ENCODE measurements at regions not wholly inside any gene's neighbourhood (a gene's known extent, or its start where the extent isn't known, plus 50 kb on each side); places are given as distances from the start of the nearest gene placed in this dataset.

DNA sequence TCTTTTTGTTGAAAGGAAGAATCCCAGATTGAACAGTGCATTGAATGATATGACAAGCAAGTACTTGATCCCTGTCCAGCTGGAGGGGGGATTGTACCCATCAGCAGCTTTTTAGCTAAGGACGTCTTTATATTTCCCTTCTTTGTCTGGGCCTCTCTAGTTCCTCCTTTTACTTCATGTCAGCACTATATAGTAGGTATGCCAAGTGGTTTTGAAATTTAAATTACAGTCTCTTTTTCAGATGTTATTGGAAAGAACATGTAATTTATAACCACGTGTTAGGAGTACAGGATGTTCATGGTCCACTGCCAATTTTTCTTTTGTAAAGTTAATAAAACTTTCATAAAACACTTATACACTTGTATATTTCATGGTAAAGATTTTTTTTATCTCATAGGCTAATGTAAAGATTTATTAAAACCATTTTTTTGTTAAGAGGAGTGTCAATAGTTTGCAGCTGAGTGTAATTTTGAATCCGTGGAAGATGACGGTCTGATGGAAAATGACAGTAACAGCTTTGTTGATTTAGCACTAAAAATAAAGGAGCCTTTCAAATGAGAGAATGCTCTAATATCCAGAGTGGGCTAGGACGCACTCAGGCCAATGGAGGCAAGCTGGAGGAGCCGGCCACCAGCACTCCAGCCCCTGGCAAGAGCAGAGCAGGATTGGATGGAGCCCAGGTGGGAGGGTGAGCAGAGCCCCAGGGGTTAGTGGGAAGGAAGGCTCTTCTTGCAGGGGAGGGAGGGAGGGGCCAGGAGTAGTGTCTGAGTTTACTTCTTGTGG, 488.3 kb downstream of the INSC start:
- H3K36me3 ChIP-seq (replicated peaks; ENCODE audit: low read depth, low read length), result no peaks in the 10 kb centered on the region
- H2AFZ ChIP-seq (ENCODE audit: low read depth, low read length), result no peak overlapping the region
- H4K20me1 ChIP-seq (ENCODE audit: insufficient read depth, low read length), result no peaks in the 10 kb centered on the region
- H3K4me1 ChIP-seq (ENCODE audit: low read length), result no peaks in the 10 kb centered on the region
- no peaks in the 10 kb centered on the region for H3K79me2 ChIP-seq (ENCODE audit: low read length)
- H3K9me3 ChIP-seq (ENCODE audit: insufficient read depth, low read length), result no peaks in the 10 kb centered on the region
- H3K4me3 ChIP-seq (ENCODE audit: low read length), result no peak overlapping the region
- TF ChIP-seq EZH2phosphoT487 (IDR thresholded peaks at IDR 0.05; ENCODE audit: low read depth) (no peak), CTCF (IDR thresholded peaks at IDR 0.05; ENCODE audit: low read depth, low read length) (no peak)
- H3K27ac ChIP-seq (ENCODE audit: low read length), result no peak overlapping the region
- peaks cover 3% of the 10 kb centered on the region; the same call in 1 of the 2 replicates for H3K27me3 ChIP-seq (ENCODE audit: low read depth, low read length)
- H3K4me2 ChIP-seq (ENCODE audit: low read length), result no peak overlapping the region
- no peak overlapping the region for H3K9ac ChIP-seq (ENCODE audit: low read length)

GRCh38 chr11:15605094-15605493, 490.4 kb downstream of the INSC start:
- Histone ChIP-seq H4K20me1 (ENCODE audit: insufficient read depth, low read length) (no peaks in the 10 kb centered on the region), H2AFZ (ENCODE audit: low read depth, low read length) (no peak overlapping the region), H3K36me3 (replicated peaks; ENCODE audit: low read depth, low read length) (no peaks in the 10 kb centered on the region), H3K4me2 (ENCODE audit: low read length) (no peak overlapping the region), H3K9ac (ENCODE audit: low read length) (no peak overlapping the region), H3K27me3 (ENCODE audit: low read depth, low read length) (peaks cover 3% of the 10 kb centered on the region; the same call in 1 of the 2 replicates), H3K4me3 (ENCODE audit: low read length) (no peak overlapping the region), H3K27ac (ENCODE audit: low read length) (no peak overlapping the region), H3K4me1 (ENCODE audit: low read length) (no peaks in the 10 kb centered on the region), H3K79me2 (ENCODE audit: low read length) (no peaks in the 10 kb centered on the region), H3K9me3 (ENCODE audit: insufficient read depth, low read length) (no peaks in the 10 kb centered on the region)
- no peak for TF ChIP-seq EZH2phosphoT487 (IDR thresholded peaks at IDR 0.05; ENCODE audit: low read depth)
- no peak for TF ChIP-seq CTCF (IDR thresholded peaks at IDR 0.05; ENCODE audit: low read depth, low read length)

DNA sequence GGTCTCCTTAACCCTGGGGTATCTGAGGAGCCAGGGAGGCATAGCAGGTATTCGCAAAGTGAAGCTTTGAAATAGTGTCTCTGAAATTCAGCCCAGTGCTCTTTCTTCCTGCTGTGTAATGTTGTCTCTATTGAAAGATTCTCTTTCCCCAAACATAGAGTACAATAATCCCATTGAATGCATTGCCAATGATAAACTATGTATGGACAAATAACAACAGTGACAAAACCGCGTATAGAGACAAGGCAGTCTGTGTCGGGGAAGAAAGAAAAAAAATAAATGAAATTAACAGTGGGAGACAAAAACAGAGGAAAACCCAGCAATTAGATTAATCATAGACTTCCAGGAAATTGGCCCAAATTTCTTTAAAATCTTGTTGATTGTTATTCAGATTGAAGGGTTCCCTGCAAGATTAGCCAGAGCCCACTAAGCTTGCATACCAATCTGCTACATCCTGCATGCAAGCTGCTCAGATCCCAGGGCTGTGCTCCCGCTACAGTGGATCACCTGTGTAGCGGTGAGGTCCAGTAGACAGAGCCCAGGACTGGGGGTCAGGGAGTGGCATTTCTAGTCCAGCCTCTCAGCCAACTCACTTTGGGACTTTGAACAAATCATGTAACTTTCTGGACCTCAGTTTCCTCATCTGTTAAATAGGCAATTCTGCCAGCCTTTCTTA, 492.8 kb downstream of the INSC start:
- no peak overlapping the region for H3K27ac ChIP-seq (ENCODE audit: low read length)
- no peaks in the 10 kb centered on the region for H3K36me3 ChIP-seq (replicated peaks; ENCODE audit: low read depth, low read length)

More for the DNA sequence above, 492.8 kb downstream of the INSC start:
- Histone ChIP-seq H4K20me1 (ENCODE audit: insufficient read depth, low read length) (no peaks in the 10 kb centered on the region), H3K27me3 (ENCODE audit: low read depth, low read length) (peaks cover 3% of the 10 kb centered on the region; the same call in 1 of the 2 replicates), H3K4me3 (ENCODE audit: low read length) (no peak overlapping the region), H3K9me3 (ENCODE audit: insufficient read depth, low read length) (no peaks in the 10 kb centered on the region), H2AFZ (ENCODE audit: low read depth, low read length) (no peak overlapping the region), H3K4me2 (ENCODE audit: low read length) (no peak overlapping the region), H3K4me1 (ENCODE audit: low read length) (no peaks in the 10 kb centered on the region), H3K79me2 (ENCODE audit: low read length) (no peaks in the 10 kb centered on the region), H3K9ac (ENCODE audit: low read length) (no peak overlapping the region)
- TF ChIP-seq CTCF (IDR thresholded peaks at IDR 0.05; ENCODE audit: low read depth, low read length) (no peak), EZH2phosphoT487 (IDR thresholded peaks at IDR 0.05; ENCODE audit: low read depth) (no peak)
